ENCODE measurements at regions not wholly inside any gene's neighbourhood (a gene's known extent, or its start where the extent isn't known, plus 50 kb on each side); places are given as distances from the start of the nearest gene placed in this dataset.

DNA sequence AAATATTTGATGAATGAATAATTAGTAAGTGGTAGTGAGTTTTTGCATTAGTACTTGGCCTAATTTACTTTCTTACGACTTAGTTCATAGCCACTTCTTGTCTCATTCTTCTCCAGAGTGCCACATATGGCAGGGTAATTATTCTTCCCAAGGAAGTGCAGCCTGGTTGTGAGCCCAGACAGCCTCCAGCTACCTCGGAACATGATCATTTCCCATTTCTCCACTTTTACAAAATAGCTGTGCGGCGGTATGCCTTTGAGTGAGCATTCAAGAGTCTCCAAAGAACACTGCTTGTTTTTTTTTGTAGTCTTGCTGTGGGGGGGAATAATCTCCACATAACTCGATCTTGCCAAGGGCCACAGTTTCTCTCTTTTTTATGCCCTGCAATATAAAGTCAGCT, 765.0 kb downstream of the HDGFL1 start:
- Histone ChIP-seq H3K9ac (ENCODE audit: low read depth in 1 of 2, low read length in 2 of 2) (no peak overlapping the region), H3K9me3 (ENCODE audit: control insufficient read depth in 2 of 2, low read length in 2 of 2) (no peaks in the 10 kb centered on the region), H3K27ac (ENCODE audit: low read depth in 2 of 2, low read length in 2 of 2) (no peak overlapping the region), H3K4me1 (ENCODE audit: control insufficient read depth in 2 of 2, insufficient read depth in 2 of 2, low read length in 2 of 2) (no peaks in the 10 kb centered on the region), H3K27me3 (ENCODE audit: control insufficient read depth in 2 of 2, insufficient read depth in 2 of 2, low read length in 2 of 2) (no peaks in the 10 kb centered on the region), H3K36me3 (ENCODE audit: control insufficient read depth in 2 of 2, insufficient read depth in 2 of 2, low read length in 2 of 2) (no peaks in the 10 kb centered on the region), H3K4me3 (ENCODE audit: low read length in 2 of 2) (no peak overlapping the region)

GRCh38 chr6:23335894-23336293, 766.5 kb downstream of the HDGFL1 start:
- Histone ChIP-seq H3K4me1 (ENCODE audit: control insufficient read depth in 2 of 2, insufficient read depth in 2 of 2, low read length in 2 of 2) (no peaks in the 10 kb centered on the region), H3K27me3 (ENCODE audit: control insufficient read depth in 2 of 2, insufficient read depth in 2 of 2, low read length in 2 of 2) (no peaks in the 10 kb centered on the region), H3K9ac (ENCODE audit: low read depth in 1 of 2, low read length in 2 of 2) (no peak overlapping the region), H3K4me3 (ENCODE audit: low read length in 2 of 2) (no peak overlapping the region), H3K9me3 (ENCODE audit: control insufficient read depth in 2 of 2, low read length in 2 of 2) (no peaks in the 10 kb centered on the region), H3K36me3 (ENCODE audit: control insufficient read depth in 2 of 2, insufficient read depth in 2 of 2, low read length in 2 of 2) (no peaks in the 10 kb centered on the region), H3K27ac (ENCODE audit: low read depth in 2 of 2, low read length in 2 of 2) (no peak overlapping the region)

DNA sequence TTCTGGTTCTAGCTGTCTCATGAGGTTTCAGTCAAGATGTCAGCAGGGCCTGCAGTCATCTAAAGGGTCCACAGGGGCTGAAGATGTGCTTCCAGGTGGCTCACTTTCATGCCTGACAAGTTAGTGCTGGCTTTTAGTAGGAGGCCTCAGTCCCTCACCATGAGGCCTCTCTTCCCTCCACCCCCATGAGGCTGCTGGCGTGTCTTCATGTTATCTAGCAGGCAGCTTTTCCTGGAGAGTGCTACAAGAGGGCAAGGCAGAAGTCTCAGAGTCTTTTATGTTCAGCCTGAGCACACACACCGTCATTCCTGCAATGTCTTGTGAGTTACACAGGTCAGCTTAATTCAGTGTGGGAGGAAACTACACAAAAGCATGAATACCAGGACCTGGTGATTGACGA, 769.9 kb downstream of the HDGFL1 start:
- H3K27ac ChIP-seq (ENCODE audit: low read depth in 2 of 2, low read length in 2 of 2), result no peak overlapping the region

GRCh38 chr6:23340271-23340670, 770.9 kb downstream of the HDGFL1 start:
- H3K36me3 ChIP-seq (ENCODE audit: control insufficient read depth in 2 of 2, insufficient read depth in 2 of 2, low read length in 2 of 2), result no peaks in the 10 kb centered on the region
- no peaks in the 10 kb centered on the region for H3K9me3 ChIP-seq (ENCODE audit: control insufficient read depth in 2 of 2, low read length in 2 of 2)
- H3K9ac ChIP-seq (ENCODE audit: low read depth in 1 of 2, low read length in 2 of 2), result no peak overlapping the region
- H3K4me3 ChIP-seq (ENCODE audit: low read length in 2 of 2), result no peak overlapping the region
- no peaks in the 10 kb centered on the region for H3K27me3 ChIP-seq (ENCODE audit: control insufficient read depth in 2 of 2, insufficient read depth in 2 of 2, low read length in 2 of 2)
- no peaks in the 10 kb centered on the region for H3K4me1 ChIP-seq (ENCODE audit: control insufficient read depth in 2 of 2, insufficient read depth in 2 of 2, low read length in 2 of 2)
- no peak overlapping the region for H3K27ac ChIP-seq (ENCODE audit: low read depth in 2 of 2, low read length in 2 of 2)

More for the DNA sequence above, 769.9 kb downstream of the HDGFL1 start:
- H3K27me3 ChIP-seq (ENCODE audit: control insufficient read depth in 2 of 2, insufficient read depth in 2 of 2, low read length in 2 of 2), result no peaks in the 10 kb centered on the region
- no peaks in the 10 kb centered on the region for H3K9me3 ChIP-seq (ENCODE audit: control insufficient read depth in 2 of 2, low read length in 2 of 2)
- H3K36me3 ChIP-seq (ENCODE audit: control insufficient read depth in 2 of 2, insufficient read depth in 2 of 2, low read length in 2 of 2), result no peaks in the 10 kb centered on the region
- no peaks in the 10 kb centered on the region for H3K4me1 ChIP-seq (ENCODE audit: control insufficient read depth in 2 of 2, insufficient read depth in 2 of 2, low read length in 2 of 2)
- H3K9ac ChIP-seq (ENCODE audit: low read depth in 1 of 2, low read length in 2 of 2), result no peak overlapping the region
- no peak overlapping the region for H3K4me3 ChIP-seq (ENCODE audit: low read length in 2 of 2)

DNA sequence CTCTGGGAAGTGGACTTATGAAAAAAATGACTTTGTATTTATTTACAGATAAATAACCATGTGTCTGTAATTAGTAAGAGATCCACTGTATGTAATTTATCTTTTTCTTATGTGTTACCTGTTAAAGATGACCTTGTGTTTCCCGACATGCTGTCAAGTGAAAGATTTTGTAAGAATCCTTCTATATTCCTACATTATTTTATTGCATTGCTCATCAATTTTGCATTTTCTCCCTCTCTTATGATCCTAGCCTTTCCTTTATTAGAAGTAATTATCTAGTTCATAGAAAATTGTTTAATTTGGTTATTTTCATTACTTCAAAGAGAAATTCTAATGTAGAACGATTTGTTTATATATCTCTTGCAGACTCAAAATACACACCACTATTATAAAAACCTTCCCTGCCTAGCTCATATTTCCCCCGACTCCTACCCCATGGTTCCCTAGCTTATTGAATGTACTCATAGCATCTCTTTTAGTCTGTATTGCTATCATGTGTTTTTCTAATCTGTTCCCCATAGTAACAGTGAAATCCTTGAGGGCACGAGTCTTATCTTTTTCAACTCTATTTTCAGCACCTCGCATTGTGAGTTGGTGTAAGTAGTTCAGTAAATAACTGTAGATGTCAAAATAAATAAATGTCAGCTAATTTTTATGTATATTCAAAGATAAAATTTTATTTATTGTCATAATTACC, 774.4 kb downstream of the HDGFL1 start:
- H3K27me3 ChIP-seq (ENCODE audit: control insufficient read depth in 2 of 2, insufficient read depth in 2 of 2, low read length in 2 of 2), result no peaks in the 10 kb centered on the region
- no peaks in the 10 kb centered on the region for H3K4me1 ChIP-seq (ENCODE audit: control insufficient read depth in 2 of 2, insufficient read depth in 2 of 2, low read length in 2 of 2)
- no peak overlapping the region for H3K9ac ChIP-seq (ENCODE audit: low read depth in 1 of 2, low read length in 2 of 2)
- H3K9me3 ChIP-seq (ENCODE audit: control insufficient read depth in 2 of 2, low read length in 2 of 2), result no peaks in the 10 kb centered on the region
- no peak overlapping the region for H3K27ac ChIP-seq (ENCODE audit: low read depth in 2 of 2, low read length in 2 of 2)
- H3K4me3 ChIP-seq (ENCODE audit: low read length in 2 of 2), result no peak overlapping the region
- H3K36me3 ChIP-seq (ENCODE audit: control insufficient read depth in 2 of 2, insufficient read depth in 2 of 2, low read length in 2 of 2), result no peaks in the 10 kb centered on the region

GRCh38 chr6:23348185-23348584, 777.8 kb upstream of the NRSN1 start:
- Histone ChIP-seq H3K9ac (ENCODE audit: low read depth in 1 of 2, low read length in 2 of 2) (no peak overlapping the region), H3K9me3 (ENCODE audit: control insufficient read depth in 2 of 2, low read length in 2 of 2) (no peaks in the 10 kb centered on the region), H3K27me3 (ENCODE audit: control insufficient read depth in 2 of 2, insufficient read depth in 2 of 2, low read length in 2 of 2) (no peaks in the 10 kb centered on the region), H3K4me1 (ENCODE audit: control insufficient read depth in 2 of 2, insufficient read depth in 2 of 2, low read length in 2 of 2) (no peaks in the 10 kb centered on the region), H3K4me3 (ENCODE audit: low read length in 2 of 2) (no peak overlapping the region), H3K36me3 (ENCODE audit: control insufficient read depth in 2 of 2, insufficient read depth in 2 of 2, low read length in 2 of 2) (no peaks in the 10 kb centered on the region), H3K27ac (ENCODE audit: low read depth in 2 of 2, low read length in 2 of 2) (no peak overlapping the region)

GRCh38 chr6:23349521-23350147, 776.4 kb upstream of the NRSN1 start:
- Histone ChIP-seq H3K36me3 (ENCODE audit: control insufficient read depth in 2 of 2, insufficient read depth in 2 of 2, low read length in 2 of 2) (no peaks in the 10 kb centered on the region), H3K9ac (ENCODE audit: low read depth in 1 of 2, low read length in 2 of 2) (no peak overlapping the region), H3K27me3 (ENCODE audit: control insufficient read depth in 2 of 2, insufficient read depth in 2 of 2, low read length in 2 of 2) (no peaks in the 10 kb centered on the region), H3K4me3 (ENCODE audit: low read length in 2 of 2) (no peak overlapping the region), H3K9me3 (ENCODE audit: control insufficient read depth in 2 of 2, low read length in 2 of 2) (no peaks in the 10 kb centered on the region), H3K4me1 (ENCODE audit: control insufficient read depth in 2 of 2, insufficient read depth in 2 of 2, low read length in 2 of 2) (no peaks in the 10 kb centered on the region), H3K27ac (ENCODE audit: low read depth in 2 of 2, low read length in 2 of 2) (no peak overlapping the region)

DNA sequence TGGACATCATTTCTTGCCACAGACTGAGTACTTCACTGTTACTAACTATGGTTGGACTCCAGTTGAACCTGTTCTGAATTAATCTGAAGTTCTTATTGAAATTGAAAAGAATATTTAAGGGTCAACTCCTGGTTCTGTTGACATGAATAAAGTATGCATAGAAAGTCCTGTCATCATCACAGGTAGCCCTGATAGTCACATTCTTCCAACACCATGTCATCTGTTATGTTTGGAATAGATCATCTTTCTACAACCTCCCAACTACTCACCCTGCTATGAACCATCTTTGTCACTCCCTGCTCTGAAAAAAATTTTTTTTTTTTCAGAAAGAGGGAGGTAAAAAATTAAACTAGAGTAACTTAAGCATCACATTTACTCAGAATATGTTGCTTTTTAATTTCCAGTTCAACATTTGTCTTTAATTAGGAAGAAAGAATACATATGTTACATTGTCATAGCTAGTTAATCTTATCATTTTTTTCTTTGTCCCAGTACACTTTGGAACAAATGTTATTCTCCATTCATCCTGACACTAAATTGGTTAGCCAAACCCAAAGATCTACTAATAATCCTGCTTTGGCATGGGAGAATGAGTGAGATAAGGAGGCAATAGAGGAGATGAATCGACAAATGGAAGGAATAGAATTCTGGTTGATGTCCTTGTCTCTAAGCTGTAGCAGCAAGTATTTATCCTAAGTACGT, 775.1 kb upstream of the NRSN1 start:
- H3K4me3 ChIP-seq (ENCODE audit: low read length in 2 of 2), result no peak overlapping the region
- no peaks in the 10 kb centered on the region for H3K27me3 ChIP-seq (ENCODE audit: control insufficient read depth in 2 of 2, insufficient read depth in 2 of 2, low read length in 2 of 2)
- H3K9me3 ChIP-seq (ENCODE audit: control insufficient read depth in 2 of 2, low read length in 2 of 2), result no peaks in the 10 kb centered on the region
- no peak overlapping the region for H3K9ac ChIP-seq (ENCODE audit: low read depth in 1 of 2, low read length in 2 of 2)
- no peak overlapping the region for H3K27ac ChIP-seq (ENCODE audit: low read depth in 2 of 2, low read length in 2 of 2)
- no peaks in the 10 kb centered on the region for H3K36me3 ChIP-seq (ENCODE audit: control insufficient read depth in 2 of 2, insufficient read depth in 2 of 2, low read length in 2 of 2)
- H3K4me1 ChIP-seq (ENCODE audit: control insufficient read depth in 2 of 2, insufficient read depth in 2 of 2, low read length in 2 of 2), result no peaks in the 10 kb centered on the region

GRCh38 chr6:23354004-23354403, 772.0 kb upstream of the NRSN1 start:
- Histone ChIP-seq H3K4me3 (ENCODE audit: low read length in 2 of 2) (no peak overlapping the region), H3K4me1 (ENCODE audit: control insufficient read depth in 2 of 2, insufficient read depth in 2 of 2, low read length in 2 of 2) (no peaks in the 10 kb centered on the region), H3K27me3 (ENCODE audit: control insufficient read depth in 2 of 2, insufficient read depth in 2 of 2, low read length in 2 of 2) (no peaks in the 10 kb centered on the region), H3K36me3 (ENCODE audit: control insufficient read depth in 2 of 2, insufficient read depth in 2 of 2, low read length in 2 of 2) (no peaks in the 10 kb centered on the region), H3K27ac (ENCODE audit: low read depth in 2 of 2, low read length in 2 of 2) (no peak overlapping the region), H3K9ac (ENCODE audit: low read depth in 1 of 2, low read length in 2 of 2) (no peak overlapping the region), H3K9me3 (ENCODE audit: control insufficient read depth in 2 of 2, low read length in 2 of 2) (no peaks in the 10 kb centered on the region)

GRCh38 chr6:23357185-23357766, 768.7 kb upstream of the NRSN1 start:
- H3K9me3 ChIP-seq (ENCODE audit: control insufficient read depth in 2 of 2, low read length in 2 of 2), result no peaks in the 10 kb centered on the region
- H3K4me1 ChIP-seq (ENCODE audit: control insufficient read depth in 2 of 2, insufficient read depth in 2 of 2, low read length in 2 of 2), result no peaks in the 10 kb centered on the region
- no peak overlapping the region for H3K9ac ChIP-seq (ENCODE audit: low read depth in 1 of 2, low read length in 2 of 2)
- H3K4me3 ChIP-seq (ENCODE audit: low read length in 2 of 2), result no peak overlapping the region
- no peaks in the 10 kb centered on the region for H3K27me3 ChIP-seq (ENCODE audit: control insufficient read depth in 2 of 2, insufficient read depth in 2 of 2, low read length in 2 of 2)
- no peaks in the 10 kb centered on the region for H3K36me3 ChIP-seq (ENCODE audit: control insufficient read depth in 2 of 2, insufficient read depth in 2 of 2, low read length in 2 of 2)
- H3K27ac ChIP-seq (ENCODE audit: low read depth in 2 of 2, low read length in 2 of 2), result no peak overlapping the region
